ENCODE measurements at regions not wholly inside any gene's neighbourhood (a gene's known extent, or its start where the extent isn't known, plus 50 kb on each side); places are given as distances from the start of the nearest gene placed in this dataset.

DNA sequence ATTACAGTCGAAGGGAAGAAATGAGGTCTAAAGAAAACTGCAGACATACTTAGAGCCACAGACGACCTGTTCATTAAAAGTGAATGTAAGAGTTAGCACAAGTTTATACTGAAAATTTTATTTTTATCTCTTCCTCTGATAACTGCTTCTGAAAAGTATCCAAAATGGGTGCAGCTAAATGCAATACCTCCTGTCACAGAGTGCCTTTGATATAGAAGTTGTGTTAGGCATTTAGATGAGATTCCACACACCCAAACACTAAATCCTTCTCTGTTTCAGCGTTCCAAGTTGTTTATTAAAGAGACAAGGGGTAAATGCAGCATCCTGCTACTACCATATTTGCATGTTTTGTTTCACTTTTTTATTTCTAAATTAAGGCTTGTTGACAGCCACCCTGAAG, 214.7 kb upstream of the TSHZ2 start:
- Histone ChIP-seq H3K36me3 (no peaks in the 10 kb centered on the region), H3K27me3 (no peaks in the 10 kb centered on the region), H3K4me3 (no peak overlapping the region), H3K9me3 (peaks cover 0 to 5% (median 2%) of the 10 kb centered on the region in 4 donors), H3K4me1 (no peaks in the 10 kb centered on the region), H3K27ac (no peak overlapping the region)
- DNase-seq = no peak
- WGBS, 5 donors = 54 to 66% (median 61%) methylated on average over 3 of the region's 3 CpGs
- TF ChIP-seq EP300 (IDR thresholded peaks at IDR 0.05) (no peak), POLR2A (IDR thresholded peaks at IDR 0.05) (no peak), POLR2AphosphoS5 (IDR thresholded peaks at IDR 0.05) (no peak)
- TF ChIP-seq, protein P1, sequence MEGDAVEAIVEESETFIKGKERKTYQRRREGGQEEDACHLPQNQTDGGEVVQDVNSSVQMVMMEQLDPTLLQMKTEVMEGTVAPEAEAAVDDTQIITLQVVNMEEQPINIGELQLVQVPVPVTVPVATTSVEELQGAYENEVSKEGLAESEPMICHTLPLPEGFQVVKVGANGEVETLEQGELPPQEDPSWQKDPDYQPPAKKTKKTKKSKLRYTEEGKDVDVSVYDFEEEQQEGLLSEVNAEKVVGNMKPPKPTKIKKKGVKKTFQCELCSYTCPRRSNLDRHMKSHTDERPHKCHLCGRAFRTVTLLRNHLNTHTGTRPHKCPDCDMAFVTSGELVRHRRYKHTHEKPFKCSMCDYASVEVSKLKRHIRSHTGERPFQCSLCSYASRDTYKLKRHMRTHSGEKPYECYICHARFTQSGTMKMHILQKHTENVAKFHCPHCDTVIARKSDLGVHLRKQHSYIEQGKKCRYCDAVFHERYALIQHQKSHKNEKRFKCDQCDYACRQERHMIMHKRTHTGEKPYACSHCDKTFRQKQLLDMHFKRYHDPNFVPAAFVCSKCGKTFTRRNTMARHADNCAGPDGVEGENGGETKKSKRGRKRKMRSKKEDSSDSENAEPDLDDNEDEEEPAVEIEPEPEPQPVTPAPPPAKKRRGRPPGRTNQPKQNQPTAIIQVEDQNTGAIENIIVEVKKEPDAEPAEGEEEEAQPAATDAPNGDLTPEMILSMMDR (IDR thresholded peaks at IDR 0.05) = no peak
- intact Hi-C loops (cut with DNase I; ENCODE audit: low total_unique reads) = no loop called here

DNA sequence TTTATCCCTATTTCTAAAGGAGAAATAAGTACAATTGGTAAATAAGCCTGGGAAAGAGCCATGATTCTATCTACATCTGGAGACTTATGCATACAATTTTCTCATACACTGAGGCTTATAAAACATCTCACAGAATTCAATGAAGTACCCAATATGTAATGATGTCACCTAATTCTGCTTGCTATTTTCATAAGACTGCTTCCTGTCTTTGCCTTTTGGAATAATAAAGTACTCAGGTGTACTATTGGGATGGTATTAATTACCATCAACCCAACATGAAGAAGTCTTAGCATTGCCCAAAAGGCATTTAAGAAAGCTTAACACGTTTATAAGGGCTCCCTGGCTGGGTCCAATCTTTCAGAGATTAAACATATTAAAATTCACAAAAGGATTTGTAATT, 216.4 kb upstream of the TSHZ2 start:
- Histone ChIP-seq H3K9me3 (peaks cover 0 to 5% (median 0%) of the 10 kb centered on the region in 4 donors), H3K4me1 (no peaks in the 10 kb centered on the region), H3K4me3 (no peak overlapping the region), H3K27ac (no peak overlapping the region), H3K36me3 (no peaks in the 10 kb centered on the region), H3K27me3 (no peaks in the 10 kb centered on the region)
- intact Hi-C loops (cut with DNase I; ENCODE audit: low total_unique reads) = no loop called here
- DNase-seq = no peak
- TF ChIP-seq POLR2A (IDR thresholded peaks at IDR 0.05) (no peak), POLR2AphosphoS5 (IDR thresholded peaks at IDR 0.05) (no peak), EP300 (IDR thresholded peaks at IDR 0.05) (no peak)
- TF ChIP-seq, protein P1 (IDR thresholded peaks at IDR 0.05) = no peak
- WGBS, 5 donors = 22 to 53% (median 37%) methylated on average over 1 of the region's 1 CpG

DNA sequence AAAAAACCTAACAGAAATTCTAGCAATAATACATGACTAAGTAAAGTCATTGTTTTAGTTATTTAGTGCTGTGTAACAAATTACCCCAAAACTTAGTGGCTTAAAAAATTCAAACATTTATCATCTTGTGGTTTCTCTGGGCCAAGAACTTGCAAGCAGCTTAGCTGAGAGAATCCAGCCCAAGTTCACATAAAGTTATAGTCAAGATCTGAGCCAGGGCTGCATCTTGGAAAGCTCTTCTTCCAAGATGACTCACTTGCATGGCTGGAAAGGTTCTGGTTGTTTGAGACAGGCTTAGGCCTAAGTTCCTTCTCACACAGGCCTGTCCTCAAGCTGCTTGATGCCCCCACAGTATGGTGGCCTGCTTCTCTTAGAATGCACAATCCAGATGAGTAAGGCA, 217.8 kb upstream of the TSHZ2 start:
- no peaks in the 10 kb centered on the region for H3K36me3 ChIP-seq
- H3K4me1 ChIP-seq = no peaks in the 10 kb centered on the region
- TF ChIP-seq, protein P1 (IDR thresholded peaks at IDR 0.05) = no peak
- TF ChIP-seq POLR2A (IDR thresholded peaks at IDR 0.05) (no peak), POLR2AphosphoS5 (IDR thresholded peaks at IDR 0.05) (no peak), EP300 (IDR thresholded peaks at IDR 0.05) (no peak)
- intact Hi-C loops (cut with DNase I; ENCODE audit: low total_unique reads) = no loop called here
- H3K4me3 ChIP-seq = no peak overlapping the region
- H3K27me3 ChIP-seq = no peaks in the 10 kb centered on the region
- no peak overlapping the region for H3K27ac ChIP-seq
- peaks cover 0 to 5% (median 0%) of the 10 kb centered on the region in 4 donors for H3K9me3 ChIP-seq
- DNase-seq = no peak

DNA sequence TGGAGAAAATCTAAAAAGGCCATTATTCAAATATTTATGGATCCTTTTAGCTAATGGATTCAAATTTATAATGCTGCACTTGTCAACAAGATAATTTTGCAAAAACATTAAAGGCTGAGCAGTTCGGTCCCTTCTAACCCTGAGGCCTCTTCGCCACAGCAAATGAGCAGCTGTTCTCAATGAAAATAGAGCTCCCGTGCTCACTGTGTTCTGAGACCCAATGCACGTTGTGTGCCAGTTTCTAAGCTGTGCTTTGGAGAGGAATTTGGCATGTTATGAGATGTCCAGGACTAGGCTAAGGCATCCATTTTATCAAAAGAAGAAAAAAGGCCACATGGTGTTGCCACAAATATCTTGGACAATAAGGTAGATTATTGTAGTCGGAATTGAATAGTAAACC, 220.1 kb upstream of the TSHZ2 start:
- intact Hi-C loops (cut with DNase I; ENCODE audit: low total_unique reads) = no loop called here
- Histone ChIP-seq H3K4me1 (peaks cover 0 to 5% (median 0%) of the 10 kb centered on the region in 4 donors), H3K27me3 (no peaks in the 10 kb centered on the region), H3K9me3 (peaks cover 0 to 5% (median 0%) of the 10 kb centered on the region in 4 donors), H3K4me3 (no peak overlapping the region), H3K27ac (no peak overlapping the region), H3K36me3 (no peaks in the 10 kb centered on the region)
- WGBS, 5 donors = 67 to 83% (median 83%) methylated on average over 5 of the region's 5 CpGs
- TF ChIP-seq POLR2AphosphoS5 (IDR thresholded peaks at IDR 0.05) (no peak), EP300 (IDR thresholded peaks at IDR 0.05) (no peak), POLR2A (IDR thresholded peaks at IDR 0.05) (no peak)
- TF ChIP-seq, protein P1 (IDR thresholded peaks at IDR 0.05) = no peak
- DNase-seq = no peak
